Heart left ventricle (tissue), 13 donors: ENCODE measurements at regions not wholly inside any gene's neighbourhood (a gene's known extent, or its start where the extent isn't known, plus 50 kb on each side); places are given as distances from the start of the nearest gene placed in this dataset.

ENCODE experiments used
- CTCF ChIP-seq, 12 donors: fragments of 200-600 bp; sonication (generic) in 4 of 12; IDR thresholded peaks; one replicate each; pipeline versions ENCODE4 v1.5.0 to v1.8.0; 2018 to 2022; ENCODE audit warnings: antibody characterized with exemption in 12 of 12, mild to moderate bottlenecking in 5 of 12
- POLR2A ChIP-seq, 2 donors: fragments of 450-650 bp; IDR thresholded peaks; one replicate each; pipeline ENCODE4 v1.6.1; 2017; ENCODE audit warnings: antibody characterized with exemption in 2 of 2, mild to moderate bottlenecking in 2 of 2, moderate library complexity in 2 of 2
- donor health status: ischemic (EF 13 %, LVEDD 7.1; RV severe dilation, severe dysfunction).
- donor health status: DM: no; HTN: yes; CAD: no.
- donor health status: DM: no; HTN: no; CAD: no.
- donor health status: ischemic (EF 25% LVEDD 6.9; RV normal size, moderate dysfunction).
- donor health status: ischemic (EF 25% LVEDD 5.7; RV mildly dilated, moderate dysfunction).
- donor health status: ischemic (EF 35%, LVEDD 5.7; RV mildly dilated, moderate dysfunction).
- donor health status: nonischemic (EF 11% LVEDD 7.7; RV severe dilation, severe dysfunction).
- donor health status: DM: yes; HTN: yes; CAD: no.
- donor health status: PGD.
- donor health status: ischemic (EF 29% LVEDD 5.4; RV normal size, mild dysfunction).
- donor health status: nonischemic (EF 23%, LVEDD 6.1; RV moderate dilation, normal function).

GRCh38 chr5:4275232-4275631 is 679.6 kb downstream of the IRX1 start:
- TF ChIP-seq CTCF (IDR thresholded peaks at IDR 0.05) (no peak), POLR2A (IDR thresholded peaks at IDR 0.05) (no peak)
